ENCODE measurements at regions not wholly inside any gene's neighbourhood (a gene's known extent, or its start where the extent isn't known, plus 50 kb on each side); places are given as distances from the start of the nearest gene placed in this dataset.

DNA sequence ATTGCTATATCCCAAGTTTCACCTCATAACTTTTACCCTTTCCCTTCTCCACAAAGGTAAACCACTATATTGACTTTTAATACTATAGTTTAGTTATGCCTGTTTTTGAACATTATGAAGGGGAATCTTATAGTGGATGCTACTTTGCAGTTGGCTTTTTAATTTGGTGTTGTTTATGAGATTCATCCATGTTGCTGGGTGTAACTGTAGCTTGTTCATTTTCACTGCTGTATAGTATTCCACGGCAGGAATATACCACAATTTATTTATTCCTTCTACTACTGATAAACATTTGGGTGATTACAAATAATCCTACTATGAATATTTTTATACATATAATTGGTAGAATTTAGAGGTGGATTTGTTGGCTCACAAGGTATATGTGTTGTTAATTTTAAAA is 88.4 kb upstream of the NALF2 start:
- Histone ChIP-seq H2AK5ac (ENCODE audit: insufficient read length, low read length) (no peak overlapping the region), H3K23me2 (ENCODE audit: insufficient read length, low read depth, low read length, poor library complexity, severe bottlenecking) (no peaks in the 10 kb centered on the region), H3T11ph (ENCODE audit: low read length) (no peak overlapping the region), H3K4me2 (ENCODE audit: insufficient read depth, insufficient read length, low read length) (no peak overlapping the region), H3K14ac (ENCODE audit: insufficient read depth, low read length) (no peak overlapping the region), H4K91ac (ENCODE audit: insufficient read length, low read depth, low read length) (no peak overlapping the region), H3K4ac (ENCODE audit: low read depth, low read length) (no peak overlapping the region), H3K27me3 (ENCODE audit: insufficient read depth, low read length) (no peaks in the 10 kb centered on the region), H3K4me1 (ENCODE audit: insufficient read depth, low read length) (no peaks in the 10 kb centered on the region), H2BK15ac (ENCODE audit: low read depth, low read length) (no peak overlapping the region), H3K27ac (ENCODE audit: insufficient read length, low read depth, low read length) (no peak overlapping the region), H3K79me1 (ENCODE audit: insufficient read depth, low read depth, low read length, poor library complexity, severe bottlenecking) (no peaks in the 10 kb centered on the region), H3K18ac (ENCODE audit: insufficient read length, low read depth, low read length) (no peak overlapping the region), H4K8ac (replicated peaks; ENCODE audit: insufficient read length, low read depth, low read length) (no peak overlapping the region), H3K56ac (ENCODE audit: insufficient read length, low read depth, low read length) (no peak overlapping the region), H3K23ac (ENCODE audit: insufficient read length, low read depth, low read length) (no peak overlapping the region), H4K5ac (ENCODE audit: insufficient read length, low read depth, low read length) (no peak overlapping the region), H2BK20ac (ENCODE audit: low read depth, low read length, poor library complexity, severe bottlenecking) (no peak overlapping the region), H2BK120ac (ENCODE audit: low read depth, low read length, poor library complexity, severe bottlenecking) (no peak overlapping the region), H2BK5ac (ENCODE audit: insufficient read length, low read length) (no peak overlapping the region), H3K79me2 (ENCODE audit: insufficient read depth, low read length) (no peaks in the 10 kb centered on the region), H3K9me3 (ENCODE audit: control insufficient read depth, low read depth, low read length) (peaks cover 15% of the 10 kb centered on the region), H3K9ac (ENCODE audit: extremely low read depth, insufficient read length, low read length) (no peak overlapping the region), H4K20me1 (ENCODE audit: control insufficient read depth, insufficient read depth, insufficient read length) (no peaks in the 10 kb centered on the region), H2BK12ac (ENCODE audit: insufficient read length, low read depth, low read length) (no peak overlapping the region), H2AFZ (ENCODE audit: low read length) (no peak overlapping the region)
- Mint-ChIP-seq H3K27ac (no peak overlapping the region), H3K4me1 (no peaks in the 10 kb centered on the region), H3K36me3 (ENCODE audit: insufficient read depth in 1 of 3, low read depth in 3 of 3) (peaks cover 0 to 6% (median 4%) of the 10 kb centered on the region in 3 experiments; a peak in 4 of 7 replicates), H3K9me3 (peaks cover 63 to 66% of the 10 kb centered on the region in 2 experiments), H3K4me3 (no peak overlapping the region), H3K27me3 (ENCODE audit: low read depth) (peaks cover 7% of the 10 kb centered on the region; the same call in 1 of the 2 replicates)
- no peak for DNase-seq
- no CpG with 5 or more reads among the region's 1 CpG for WGBS (ENCODE audit: extremely low coverage, insufficient read length, low lambda C conversion rate)
- TF ChIP-seq, protein P1, sequence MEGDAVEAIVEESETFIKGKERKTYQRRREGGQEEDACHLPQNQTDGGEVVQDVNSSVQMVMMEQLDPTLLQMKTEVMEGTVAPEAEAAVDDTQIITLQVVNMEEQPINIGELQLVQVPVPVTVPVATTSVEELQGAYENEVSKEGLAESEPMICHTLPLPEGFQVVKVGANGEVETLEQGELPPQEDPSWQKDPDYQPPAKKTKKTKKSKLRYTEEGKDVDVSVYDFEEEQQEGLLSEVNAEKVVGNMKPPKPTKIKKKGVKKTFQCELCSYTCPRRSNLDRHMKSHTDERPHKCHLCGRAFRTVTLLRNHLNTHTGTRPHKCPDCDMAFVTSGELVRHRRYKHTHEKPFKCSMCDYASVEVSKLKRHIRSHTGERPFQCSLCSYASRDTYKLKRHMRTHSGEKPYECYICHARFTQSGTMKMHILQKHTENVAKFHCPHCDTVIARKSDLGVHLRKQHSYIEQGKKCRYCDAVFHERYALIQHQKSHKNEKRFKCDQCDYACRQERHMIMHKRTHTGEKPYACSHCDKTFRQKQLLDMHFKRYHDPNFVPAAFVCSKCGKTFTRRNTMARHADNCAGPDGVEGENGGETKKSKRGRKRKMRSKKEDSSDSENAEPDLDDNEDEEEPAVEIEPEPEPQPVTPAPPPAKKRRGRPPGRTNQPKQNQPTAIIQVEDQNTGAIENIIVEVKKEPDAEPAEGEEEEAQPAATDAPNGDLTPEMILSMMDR (conservative IDR thresholded peaks at IDR 0.05): no peak
